ENCODE measurements at regions not wholly inside any gene's neighbourhood (a gene's known extent, or its start where the extent isn't known, plus 50 kb on each side); places are given as distances from the start of the nearest gene placed in this dataset.

DNA sequence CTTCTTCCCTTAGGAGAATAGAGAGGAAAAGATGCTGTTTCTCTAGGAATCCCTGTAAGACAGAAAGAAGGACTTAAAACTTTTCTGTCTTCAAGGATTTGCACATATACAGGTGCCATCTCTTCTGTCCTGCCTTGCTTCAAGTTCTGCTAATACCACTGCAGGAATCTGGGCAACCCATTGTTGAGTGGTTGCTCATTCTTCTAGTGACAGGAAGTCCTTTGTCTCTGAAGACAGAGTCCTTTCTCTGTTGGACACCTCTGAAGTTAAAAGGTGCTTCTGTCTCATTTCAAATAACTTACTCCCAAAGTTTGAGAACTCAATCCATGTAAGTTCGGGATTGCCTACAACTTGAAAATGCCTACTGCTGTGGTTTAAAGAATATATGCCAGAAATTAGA is 114.4 kb upstream of the TMTC4 start:
- TF ChIP-seq ZFP3 (tag by site-specific recombination; IDR thresholded peaks at IDR 0.05; ENCODE audit: low read depth) (no peak), OSR2 (tag by site-specific recombination; IDR thresholded peaks at IDR 0.05) (no peak), ZNF274 (IDR thresholded peaks at IDR 0.05; ENCODE audit: low read length) (no peak), ZNF274 (tag by site-specific recombination; IDR thresholded peaks at IDR 0.05; ENCODE audit: borderline replicate concordance) (no peak), YY1 (tag by site-specific recombination; IDR thresholded peaks at IDR 0.05) (no peak), ZNF133 (tag by site-specific recombination; IDR thresholded peaks at IDR 0.05) (no peak), MYNN (tag by site-specific recombination; IDR thresholded peaks at IDR 0.05; ENCODE audit: borderline replicate concordance) (no peak), SETDB1 (IDR thresholded peaks at IDR 0.05; ENCODE audit: insufficient read length, low read length) (no peak), ZIC2 (tag by site-specific recombination; IDR thresholded peaks at IDR 0.05) (no peak), ZNF426 (tag by site-specific recombination; IDR thresholded peaks at IDR 0.05) (no peak)
- TF ChIP-seq, protein P1, sequence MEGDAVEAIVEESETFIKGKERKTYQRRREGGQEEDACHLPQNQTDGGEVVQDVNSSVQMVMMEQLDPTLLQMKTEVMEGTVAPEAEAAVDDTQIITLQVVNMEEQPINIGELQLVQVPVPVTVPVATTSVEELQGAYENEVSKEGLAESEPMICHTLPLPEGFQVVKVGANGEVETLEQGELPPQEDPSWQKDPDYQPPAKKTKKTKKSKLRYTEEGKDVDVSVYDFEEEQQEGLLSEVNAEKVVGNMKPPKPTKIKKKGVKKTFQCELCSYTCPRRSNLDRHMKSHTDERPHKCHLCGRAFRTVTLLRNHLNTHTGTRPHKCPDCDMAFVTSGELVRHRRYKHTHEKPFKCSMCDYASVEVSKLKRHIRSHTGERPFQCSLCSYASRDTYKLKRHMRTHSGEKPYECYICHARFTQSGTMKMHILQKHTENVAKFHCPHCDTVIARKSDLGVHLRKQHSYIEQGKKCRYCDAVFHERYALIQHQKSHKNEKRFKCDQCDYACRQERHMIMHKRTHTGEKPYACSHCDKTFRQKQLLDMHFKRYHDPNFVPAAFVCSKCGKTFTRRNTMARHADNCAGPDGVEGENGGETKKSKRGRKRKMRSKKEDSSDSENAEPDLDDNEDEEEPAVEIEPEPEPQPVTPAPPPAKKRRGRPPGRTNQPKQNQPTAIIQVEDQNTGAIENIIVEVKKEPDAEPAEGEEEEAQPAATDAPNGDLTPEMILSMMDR (tag by site-specific recombination; IDR thresholded peaks at IDR 0.05) = no peak
- TF ChIP-seq, protein P2, sequence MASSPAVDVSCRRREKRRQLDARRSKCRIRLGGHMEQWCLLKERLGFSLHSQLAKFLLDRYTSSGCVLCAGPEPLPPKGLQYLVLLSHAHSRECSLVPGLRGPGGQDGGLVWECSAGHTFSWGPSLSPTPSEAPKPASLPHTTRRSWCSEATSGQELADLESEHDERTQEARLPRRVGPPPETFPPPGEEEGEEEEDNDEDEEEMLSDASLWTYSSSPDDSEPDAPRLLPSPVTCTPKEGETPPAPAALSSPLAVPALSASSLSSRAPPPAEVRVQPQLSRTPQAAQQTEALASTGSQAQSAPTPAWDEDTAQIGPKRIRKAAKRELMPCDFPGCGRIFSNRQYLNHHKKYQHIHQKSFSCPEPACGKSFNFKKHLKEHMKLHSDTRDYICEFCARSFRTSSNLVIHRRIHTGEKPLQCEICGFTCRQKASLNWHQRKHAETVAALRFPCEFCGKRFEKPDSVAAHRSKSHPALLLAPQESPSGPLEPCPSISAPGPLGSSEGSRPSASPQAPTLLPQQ (tag by site-specific recombination; IDR thresholded peaks at IDR 0.05) = no peak
- TF ChIP-seq, protein P3, sequence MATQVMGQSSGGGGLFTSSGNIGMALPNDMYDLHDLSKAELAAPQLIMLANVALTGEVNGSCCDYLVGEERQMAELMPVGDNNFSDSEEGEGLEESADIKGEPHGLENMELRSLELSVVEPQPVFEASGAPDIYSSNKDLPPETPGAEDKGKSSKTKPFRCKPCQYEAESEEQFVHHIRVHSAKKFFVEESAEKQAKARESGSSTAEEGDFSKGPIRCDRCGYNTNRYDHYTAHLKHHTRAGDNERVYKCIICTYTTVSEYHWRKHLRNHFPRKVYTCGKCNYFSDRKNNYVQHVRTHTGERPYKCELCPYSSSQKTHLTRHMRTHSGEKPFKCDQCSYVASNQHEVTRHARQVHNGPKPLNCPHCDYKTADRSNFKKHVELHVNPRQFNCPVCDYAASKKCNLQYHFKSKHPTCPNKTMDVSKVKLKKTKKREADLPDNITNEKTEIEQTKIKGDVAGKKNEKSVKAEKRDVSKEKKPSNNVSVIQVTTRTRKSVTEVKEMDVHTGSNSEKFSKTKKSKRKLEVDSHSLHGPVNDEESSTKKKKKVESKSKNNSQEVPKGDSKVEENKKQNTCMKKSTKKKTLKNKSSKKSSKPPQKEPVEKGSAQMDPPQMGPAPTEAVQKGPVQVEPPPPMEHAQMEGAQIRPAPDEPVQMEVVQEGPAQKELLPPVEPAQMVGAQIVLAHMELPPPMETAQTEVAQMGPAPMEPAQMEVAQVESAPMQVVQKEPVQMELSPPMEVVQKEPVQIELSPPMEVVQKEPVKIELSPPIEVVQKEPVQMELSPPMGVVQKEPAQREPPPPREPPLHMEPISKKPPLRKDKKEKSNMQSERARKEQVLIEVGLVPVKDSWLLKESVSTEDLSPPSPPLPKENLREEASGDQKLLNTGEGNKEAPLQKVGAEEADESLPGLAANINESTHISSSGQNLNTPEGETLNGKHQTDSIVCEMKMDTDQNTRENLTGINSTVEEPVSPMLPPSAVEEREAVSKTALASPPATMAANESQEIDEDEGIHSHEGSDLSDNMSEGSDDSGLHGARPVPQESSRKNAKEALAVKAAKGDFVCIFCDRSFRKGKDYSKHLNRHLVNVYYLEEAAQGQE (tag by site-specific recombination; IDR thresholded peaks at IDR 0.05) = no peak
- TF ChIP-seq, protein P4, sequence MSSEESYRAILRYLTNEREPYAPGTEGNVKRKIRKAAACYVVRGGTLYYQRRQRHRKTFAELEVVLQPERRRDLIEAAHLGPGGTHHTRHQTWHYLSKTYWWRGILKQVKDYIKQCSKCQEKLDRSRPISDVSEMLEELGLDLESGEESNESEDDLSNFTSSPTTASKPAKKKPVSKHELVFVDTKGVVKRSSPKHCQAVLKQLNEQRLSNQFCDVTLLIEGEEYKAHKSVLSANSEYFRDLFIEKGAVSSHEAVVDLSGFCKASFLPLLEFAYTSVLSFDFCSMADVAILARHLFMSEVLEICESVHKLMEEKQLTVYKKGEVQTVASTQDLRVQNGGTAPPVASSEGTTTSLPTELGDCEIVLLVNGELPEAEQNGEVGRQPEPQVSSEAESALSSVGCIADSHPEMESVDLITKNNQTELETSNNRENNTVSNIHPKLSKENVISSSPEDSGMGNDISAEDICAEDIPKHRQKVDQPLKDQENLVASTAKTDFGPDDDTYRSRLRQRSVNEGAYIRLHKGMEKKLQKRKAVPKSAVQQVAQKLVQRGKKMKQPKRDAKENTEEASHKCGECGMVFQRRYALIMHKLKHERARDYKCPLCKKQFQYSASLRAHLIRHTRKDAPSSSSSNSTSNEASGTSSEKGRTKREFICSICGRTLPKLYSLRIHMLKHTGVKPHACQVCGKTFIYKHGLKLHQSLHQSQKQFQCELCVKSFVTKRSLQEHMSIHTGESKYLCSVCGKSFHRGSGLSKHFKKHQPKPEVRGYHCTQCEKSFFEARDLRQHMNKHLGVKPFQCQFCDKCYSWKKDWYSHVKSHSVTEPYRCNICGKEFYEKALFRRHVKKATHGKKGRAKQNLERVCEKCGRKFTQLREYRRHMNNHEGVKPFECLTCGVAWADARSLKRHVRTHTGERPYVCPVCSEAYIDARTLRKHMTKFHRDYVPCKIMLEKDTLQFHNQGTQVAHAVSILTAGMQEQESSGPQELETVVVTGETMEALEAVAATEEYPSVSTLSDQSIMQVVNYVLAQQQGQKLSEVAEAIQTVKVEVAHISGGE (tag by site-specific recombination; conservative IDR thresholded peaks at IDR 0.05; ENCODE audit: low read depth) = no peak
- TF ChIP-seq, protein P5, sequence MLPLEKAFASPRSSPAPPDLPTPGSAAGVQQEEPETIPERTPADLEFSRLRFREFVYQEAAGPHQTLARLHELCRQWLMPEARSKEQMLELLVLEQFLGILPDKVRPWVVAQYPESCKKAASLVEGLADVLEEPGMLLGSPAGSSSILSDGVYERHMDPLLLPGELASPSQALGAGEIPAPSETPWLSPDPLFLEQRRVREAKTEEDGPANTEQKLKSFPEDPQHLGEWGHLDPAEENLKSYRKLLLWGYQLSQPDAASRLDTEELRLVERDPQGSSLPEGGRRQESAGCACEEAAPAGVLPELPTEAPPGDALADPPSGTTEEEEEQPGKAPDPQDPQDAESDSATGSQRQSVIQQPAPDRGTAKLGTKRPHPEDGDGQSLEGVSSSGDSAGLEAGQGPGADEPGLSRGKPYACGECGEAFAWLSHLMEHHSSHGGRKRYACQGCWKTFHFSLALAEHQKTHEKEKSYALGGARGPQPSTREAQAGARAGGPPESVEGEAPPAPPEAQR (tag by site-specific recombination; IDR thresholded peaks at IDR 0.05) = no peak
